ENCODE measurements at regions not wholly inside any gene's neighbourhood (a gene's known extent, or its start where the extent isn't known, plus 50 kb on each side); places are given as distances from the start of the nearest gene placed in this dataset.

- TF ChIP-seq EP300 (IDR thresholded peaks at IDR 0.05; ENCODE audit: borderline replicate concordance in 1 of 2, low read depth in 2 of 2, low read length in 2 of 2) (no peak), CTCF (IDR thresholded peaks at IDR 0.05; ENCODE audit: control extremely low read depth in 1 of 3, insufficient read depth in 1 of 3, low read depth in 1 of 3, low read length in 3 of 3) (no peak), MAX (IDR thresholded peaks at IDR 0.05) (no peak), RNF2 (IDR thresholded peaks at IDR 0.05; ENCODE audit: borderline replicate concordance, low read depth, low read length, missing control alignments, poor library complexity, severe bottlenecking) (no peak), PHF8 (conservative IDR thresholded peaks at IDR 0.05; ENCODE audit: low read depth, low read length) (no peak), NRF1 (IDR thresholded peaks at IDR 0.05; ENCODE audit: low read depth, low read length) (no peak), CHD7 (IDR thresholded peaks at IDR 0.05; ENCODE audit: insufficient replicate concordance, low read length) (no peak)
Observed at GRCh38 chr11:87961606-87962005, 213.6 kb downstream of the RAB38 start.
